HG02885 (cell line): ENCODE measurements at regions not wholly inside any gene's neighbourhood (a gene's known extent, or its start where the extent isn't known, plus 50 kb on each side); places are given as distances from the start of the nearest gene placed in this dataset.
A peak's percentile ranks its signal among the peaks of the same experiment; 100 is the strongest.
"Not testable (repeated sequence)": the region's sequence is repeated elsewhere in the genome, so short reads cannot be mapped to it uniquely, and the experiment has no call there.

Source experiments
- ATAC-seq: cut with Tn5 transposase; IDR thresholded peaks from one replicate; pipeline ENCODE4 v1.9.1; 2021; ENCODE audit warnings: mild to moderate bottlenecking; ENCODE audit not compliant: unreplicated experiment, poor library complexity

GRCh38 chr1:189992856-189993255, 484.8 kb downstream of the BRINP3 start:
- no peak for ATAC-seq

GRCh38 chr1:190000365-190000872, 477.2 kb downstream of the BRINP3 start:
- ATAC-seq = no peak

GRCh38 chr1:190001187-190001586, 476.5 kb downstream of the BRINP3 start:
- no peak for ATAC-seq

GRCh38 chr1:190003376-190003775, 474.3 kb downstream of the BRINP3 start:
- ATAC-seq = no peak

- no peak for ATAC-seq
Measured at GRCh38 chr1:190011585-190011984, 466.1 kb downstream of the BRINP3 start.

GRCh38 chr1:190019151-190019550, 458.5 kb downstream of the BRINP3 start:
- not testable (repeated sequence) for ATAC-seq

GRCh38 chr1:190019717-190020116, 457.9 kb downstream of the BRINP3 start:
- ATAC-seq = no peak

GRCh38 chr1:190022709-190023108, 455.0 kb downstream of the BRINP3 start:
- ATAC-seq = peak; percentile 87

- no peak for ATAC-seq
Measured at GRCh38 chr1:190029441-190029840, 448.2 kb downstream of the BRINP3 start.

GRCh38 chr1:190043655-190044054, 434.0 kb downstream of the BRINP3 start:
- ATAC-seq = no peak

- ATAC-seq = no peak
Measured at GRCh38 chr1:190046231-190046630, 431.4 kb downstream of the BRINP3 start.
